Activated CD8-positive, alpha-beta T cell treated with anti-CD3 and anti-CD28 coated beads for 36 hours (primary cell): ENCODE measurements at regions not wholly inside any gene's neighbourhood (a gene's known extent, or its start where the extent isn't known, plus 50 kb on each side); places are given as distances from the start of the nearest gene placed in this dataset.
"Not testable (repeated sequence)": the region's sequence is repeated elsewhere in the genome, so short reads cannot be mapped to it uniquely, and the experiment has no call there.

ENCODE experiments used
- ATAC-seq: fragments of 200-7000 bp; cut with Tn5 transposase; one replicate; pipeline ENCODE4 v1.10.0; 2021; ENCODE audit warnings: mild to moderate bottlenecking, moderate library complexity
- CTCF ChIA-PET: fragments of 350-600 bp; sonication (Branson Sonifier 250); formaldehyde crosslinking; loops from one replicate; lab custom pipeline; 2021; ENCODE audit warnings: antibody characterized with exemption; lab: Charles Lee
- POLR2A ChIA-PET: fragments of 350-600 bp; sonication (Branson Sonifier 250); formaldehyde crosslinking; loops from one replicate; lab custom pipeline; 2021; ENCODE audit warnings: antibody characterized with exemption; lab: Charles Lee
- DNase-seq: peaks from one replicate; pipeline ENCODE4 v3.0.0-alpha.2; 2020
- H3K27ac Mint-ChIP-seq: one replicate; pipeline ENCODE4 v1.8.0; 2021; ENCODE audit warnings: mild to moderate bottlenecking, mixed read lengths
- H3K27me3 Mint-ChIP-seq: one replicate; pipeline ENCODE4 v1.8.0; 2021; ENCODE audit warnings: mixed read lengths
- H3K36me3 Mint-ChIP-seq: one replicate; pipeline ENCODE4 v1.8.0; 2021; ENCODE audit warnings: low read depth, mixed read lengths
- H3K4me1 Mint-ChIP-seq: one replicate; pipeline ENCODE4 v1.8.0; 2021; ENCODE audit warnings: low read depth, mixed read lengths
- H3K4me3 Mint-ChIP-seq: one replicate; pipeline ENCODE4 v1.8.0; 2021; ENCODE audit warnings: mild to moderate bottlenecking, moderate library complexity, mixed read lengths
- H3K9me3 Mint-ChIP-seq: one replicate; pipeline ENCODE4 v1.8.0; 2021; ENCODE audit warnings: mixed read lengths
- intact Hi-C: fragments of 100-400 bp; cut with micrococcal nuclease; formaldehyde crosslinking; loops from one replicate; pipeline ENCODE4 v1.10.0; 2022
- TF ChIP-seq, protein P1 (sequence below): fragments of 200-600 bp; IDR thresholded peaks from one replicate; pipeline ENCODE4 v1.8.0; 2022; ENCODE audit warnings: antibody characterized with exemption, mild to moderate bottlenecking

DNA sequence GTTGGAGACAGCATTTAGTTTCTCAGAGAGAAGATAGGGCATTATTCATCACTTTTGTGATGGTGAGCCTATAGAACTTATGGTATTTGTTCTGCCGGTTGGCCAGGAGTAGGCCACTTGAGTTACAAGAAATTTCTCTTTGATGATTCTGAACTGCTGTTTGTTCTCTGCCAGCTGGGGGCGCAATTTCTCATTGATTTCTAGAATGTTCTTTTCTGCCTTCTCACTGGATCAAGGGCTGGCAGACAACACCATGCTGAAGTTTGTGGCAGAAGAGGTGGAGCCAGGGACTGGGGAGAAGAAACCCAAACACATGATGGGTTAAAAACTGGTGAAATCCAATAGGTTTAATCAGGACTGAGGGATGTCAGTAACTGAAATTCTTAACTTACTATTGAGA, 360.6 kb downstream of the FAM72C start:
- DNase-seq = peak; percentile 13
- POLR2A ChIA-PET = no interaction called here

DNA sequence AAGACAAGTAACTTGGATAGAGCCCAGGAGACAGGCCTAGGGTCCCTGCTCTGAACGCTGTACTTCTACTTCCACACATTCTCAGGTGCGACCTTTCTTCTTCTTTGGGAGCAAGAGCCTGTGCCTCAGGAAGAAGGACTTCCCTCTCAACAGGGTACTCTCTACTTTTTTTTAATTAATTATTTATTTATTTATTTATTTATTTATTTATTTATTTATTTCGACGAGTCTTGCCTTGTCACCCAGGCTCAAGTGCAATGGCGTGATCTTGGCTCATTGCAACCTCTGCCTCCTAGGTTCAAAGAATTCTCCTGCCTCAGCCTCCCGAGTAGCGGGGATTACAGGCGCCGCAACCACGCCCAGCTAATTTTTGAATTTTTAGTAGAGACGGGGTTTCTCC, 361.6 kb downstream of the FAM72C start:
- CTCF ChIA-PET = no interaction called here
- intact Hi-C loops = no loop called here
- Mint-ChIP-seq H3K4me1 (no peaks in the 10 kb centered on the region), H3K36me3 (no peaks in the 10 kb centered on the region), H3K27me3 (no peaks in the 10 kb centered on the region), H3K9me3 (no peaks in the 10 kb centered on the region), H3K27ac (no peak overlapping the region), H3K4me3 (no peak overlapping the region)
- POLR2A ChIA-PET = no interaction called here
- ATAC-seq = no peak
- TF ChIP-seq, protein P1, sequence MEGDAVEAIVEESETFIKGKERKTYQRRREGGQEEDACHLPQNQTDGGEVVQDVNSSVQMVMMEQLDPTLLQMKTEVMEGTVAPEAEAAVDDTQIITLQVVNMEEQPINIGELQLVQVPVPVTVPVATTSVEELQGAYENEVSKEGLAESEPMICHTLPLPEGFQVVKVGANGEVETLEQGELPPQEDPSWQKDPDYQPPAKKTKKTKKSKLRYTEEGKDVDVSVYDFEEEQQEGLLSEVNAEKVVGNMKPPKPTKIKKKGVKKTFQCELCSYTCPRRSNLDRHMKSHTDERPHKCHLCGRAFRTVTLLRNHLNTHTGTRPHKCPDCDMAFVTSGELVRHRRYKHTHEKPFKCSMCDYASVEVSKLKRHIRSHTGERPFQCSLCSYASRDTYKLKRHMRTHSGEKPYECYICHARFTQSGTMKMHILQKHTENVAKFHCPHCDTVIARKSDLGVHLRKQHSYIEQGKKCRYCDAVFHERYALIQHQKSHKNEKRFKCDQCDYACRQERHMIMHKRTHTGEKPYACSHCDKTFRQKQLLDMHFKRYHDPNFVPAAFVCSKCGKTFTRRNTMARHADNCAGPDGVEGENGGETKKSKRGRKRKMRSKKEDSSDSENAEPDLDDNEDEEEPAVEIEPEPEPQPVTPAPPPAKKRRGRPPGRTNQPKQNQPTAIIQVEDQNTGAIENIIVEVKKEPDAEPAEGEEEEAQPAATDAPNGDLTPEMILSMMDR = no peak
- DNase-seq = no peak

More for the DNA sequence above, 360.6 kb downstream of the FAM72C start:
- ATAC-seq = no peak
- TF ChIP-seq, protein P1 = no peak
- H3K4me3 Mint-ChIP-seq = no peak overlapping the region
- no peaks in the 10 kb centered on the region for H3K4me1 Mint-ChIP-seq
- H3K27ac Mint-ChIP-seq = no peak overlapping the region
- no peaks in the 10 kb centered on the region for H3K27me3 Mint-ChIP-seq
- no peaks in the 10 kb centered on the region for H3K36me3 Mint-ChIP-seq
- intact Hi-C loops = no loop called here
- CTCF ChIA-PET = no interaction called here
- H3K9me3 Mint-ChIP-seq = no peaks in the 10 kb centered on the region

DNA sequence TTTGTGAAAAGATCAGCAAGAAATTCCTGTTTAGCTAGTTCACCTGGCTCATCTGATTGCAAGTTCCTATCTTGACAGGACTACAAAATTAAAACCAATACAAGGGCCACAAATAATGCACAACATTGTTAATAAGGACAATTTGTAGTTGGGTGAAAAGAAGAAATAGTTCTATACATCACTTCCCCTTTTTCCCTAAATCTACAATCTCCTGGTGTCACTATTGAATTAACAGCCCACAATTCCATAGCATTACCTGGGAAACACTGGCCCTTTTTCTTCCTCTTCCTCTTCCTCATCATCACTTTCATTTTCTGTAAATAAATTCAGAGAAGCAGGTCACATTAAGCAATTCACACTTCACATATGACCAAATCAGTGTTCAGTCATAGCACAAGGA, 366.9 kb downstream of the FAM72C start:
- intact Hi-C loops = no loop called here
- Mint-ChIP-seq H3K27ac (no peak overlapping the region), H3K4me1 (no peaks in the 10 kb centered on the region), H3K27me3 (peaks cover 4% of the 10 kb centered on the region), H3K9me3 (no peaks in the 10 kb centered on the region), H3K36me3 (no peaks in the 10 kb centered on the region), H3K4me3 (no peak overlapping the region)
- CTCF ChIA-PET = no interaction called here
- ATAC-seq (no peak), DNase-seq (no peak)
- POLR2A ChIA-PET = no interaction called here
- TF ChIP-seq, protein P1 = no peak

DNA sequence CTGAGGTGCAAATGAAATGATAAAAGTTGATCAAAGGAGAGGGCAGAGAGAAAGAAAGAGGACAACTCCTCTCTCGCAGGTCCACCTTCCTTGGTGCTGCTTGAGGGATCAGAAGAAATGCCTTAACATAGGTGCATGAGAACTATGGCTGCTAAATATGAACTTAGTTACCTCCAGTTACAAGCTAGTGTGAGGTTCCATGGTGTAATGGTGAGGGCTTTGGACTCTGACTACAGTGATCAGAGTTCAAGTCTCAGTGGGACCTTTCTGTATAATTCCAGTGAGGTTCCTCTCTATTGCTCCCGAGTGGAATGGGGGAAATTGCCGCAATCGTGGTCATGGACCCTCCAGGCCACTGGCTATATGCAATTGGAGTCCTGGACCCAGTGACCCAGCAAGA, 387.3 kb downstream of the FAM72C start:
- CTCF ChIA-PET = no interaction called here
- Mint-ChIP-seq H3K27ac (no peak overlapping the region), H3K36me3 (no peaks in the 10 kb centered on the region), H3K9me3 (no peaks in the 10 kb centered on the region), H3K27me3 (peaks cover 6% of the 10 kb centered on the region), H3K4me3 (no peak overlapping the region), H3K4me1 (no peaks in the 10 kb centered on the region)
- ATAC-seq = no peak
- DNase-seq = no peak
- POLR2A ChIA-PET = no interaction called here
- intact Hi-C loops = no loop called here
- TF ChIP-seq, protein P1 = no peak

DNA sequence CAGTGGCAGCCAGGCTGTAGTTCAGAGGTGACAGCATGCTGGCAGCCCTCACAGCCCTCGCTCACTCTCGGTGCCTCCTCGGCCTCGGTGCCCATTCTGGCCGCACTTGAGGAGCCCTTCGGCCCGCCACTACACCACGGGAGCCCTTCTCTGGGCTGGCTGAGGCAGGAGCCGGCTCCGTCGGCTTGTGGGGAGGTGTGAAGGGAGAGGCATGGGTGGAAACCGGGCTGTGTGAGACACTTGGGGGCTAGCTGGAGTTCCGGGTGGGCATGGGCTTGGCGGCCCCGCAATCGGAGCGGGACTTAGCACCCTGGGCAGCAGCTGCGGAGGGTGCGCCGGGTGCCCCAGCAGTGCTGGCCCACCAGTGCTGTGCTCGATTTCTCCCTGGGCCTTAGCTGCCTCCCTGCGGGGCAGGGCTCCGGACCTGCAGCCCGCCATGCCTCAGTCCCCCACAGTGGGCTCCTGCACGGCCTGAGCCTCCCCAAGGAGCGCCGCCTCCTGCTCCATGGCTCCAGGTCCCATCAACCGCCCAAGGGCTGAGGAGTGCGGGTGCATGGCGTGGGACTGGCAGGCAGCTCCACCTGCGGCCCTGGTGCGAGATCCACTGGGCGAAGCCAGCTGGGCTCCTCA, 396.8 kb downstream of the FAM72C start:
- ATAC-seq = no peak
- no peak for DNase-seq
- Mint-ChIP-seq H3K4me3 (no peak overlapping the region), H3K9me3 (peaks cover 2% of the 10 kb centered on the region), H3K36me3 (no peaks in the 10 kb centered on the region), H3K4me1 (no peaks in the 10 kb centered on the region), H3K27me3 (no peaks in the 10 kb centered on the region), H3K27ac (no peak overlapping the region)
- TF ChIP-seq, protein P1 = no peak
- POLR2A ChIA-PET = no interaction called here
- CTCF ChIA-PET = no interaction called here
- intact Hi-C loops = no loop called here

DNA sequence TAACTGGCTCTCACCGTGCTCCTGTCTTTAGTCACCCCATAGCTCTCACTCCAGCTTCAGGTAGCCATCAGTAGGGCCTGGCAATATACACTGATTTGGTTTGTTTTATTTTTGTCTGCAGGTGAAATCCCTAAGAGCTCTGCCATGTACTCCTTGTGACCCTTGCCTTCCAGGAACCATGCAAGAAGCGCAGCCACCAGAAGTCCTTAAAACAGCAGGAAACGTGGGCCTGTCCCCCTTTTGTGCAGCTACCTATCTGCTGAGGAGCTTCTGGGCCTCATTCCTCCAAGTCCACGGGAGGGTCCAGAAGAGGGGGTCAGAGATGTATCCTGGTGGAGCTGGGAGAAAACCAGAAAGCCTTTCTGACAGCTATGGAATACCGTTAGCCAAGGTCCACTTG, 399.1 kb downstream of the FAM72C start:
- CTCF ChIA-PET, H3K27ac Mint-ChIP-seq, H3K9me3 Mint-ChIP-seq, H3K4me3 Mint-ChIP-seq, H3K27me3 Mint-ChIP-seq, POLR2A ChIA-PET, DNase-seq, H3K4me1 Mint-ChIP-seq, H3K36me3 Mint-ChIP-seq, intact Hi-C loops, ATAC-seq: not testable (repeated sequence)

DNA sequence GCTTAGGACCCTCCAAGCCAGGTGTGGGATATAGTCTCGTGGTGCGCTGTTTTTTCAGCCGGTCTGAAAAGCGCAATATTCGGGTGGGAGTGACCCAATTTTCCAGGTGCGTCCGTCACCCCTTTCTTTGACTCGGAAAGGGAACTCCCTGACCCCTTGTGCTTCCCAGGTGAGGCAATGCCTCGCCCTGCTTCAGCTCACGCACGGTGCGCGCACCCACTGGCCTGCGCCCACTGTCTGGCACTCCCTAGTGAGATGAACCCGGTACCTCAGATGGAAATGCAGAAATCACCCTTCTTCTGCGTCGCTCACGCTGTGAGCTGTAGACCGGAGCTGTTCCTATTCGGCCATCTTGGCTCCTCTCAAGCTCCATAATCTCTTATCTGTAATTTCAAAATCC, 408.0 kb downstream of the FAM72C start:
- DNase-seq, intact Hi-C loops, POLR2A ChIA-PET, H3K4me1 Mint-ChIP-seq, H3K4me3 Mint-ChIP-seq, H3K36me3 Mint-ChIP-seq, ATAC-seq, H3K9me3 Mint-ChIP-seq, H3K27me3 Mint-ChIP-seq, H3K27ac Mint-ChIP-seq, CTCF ChIA-PET: not testable (repeated sequence)
